Loucy (cell line): ENCODE measurements at regions not wholly inside any gene's neighbourhood (a gene's known extent, or its start where the extent isn't known, plus 50 kb on each side); places are given as distances from the start of the nearest gene placed in this dataset.

Experiments
- EZH2phosphoT487 ChIP-seq: fragments of 200-600 bp; IDR thresholded peaks from 2 replicates; pipeline ENCODE4 v1.6.1; 2018; ENCODE audit warnings: antibody characterized with exemption, mild to moderate bottlenecking, moderate library complexity, borderline replicate concordance
- TF ChIP-seq, protein P1 (sequence below): fragments of 200-600 bp; sonication (generic); conservative IDR thresholded peaks from 2 replicates; pipeline ENCODE4 v1.5.1; 2014; ENCODE audit warnings: mild to moderate bottlenecking, antibody characterized with exemption, low read length

DNA sequence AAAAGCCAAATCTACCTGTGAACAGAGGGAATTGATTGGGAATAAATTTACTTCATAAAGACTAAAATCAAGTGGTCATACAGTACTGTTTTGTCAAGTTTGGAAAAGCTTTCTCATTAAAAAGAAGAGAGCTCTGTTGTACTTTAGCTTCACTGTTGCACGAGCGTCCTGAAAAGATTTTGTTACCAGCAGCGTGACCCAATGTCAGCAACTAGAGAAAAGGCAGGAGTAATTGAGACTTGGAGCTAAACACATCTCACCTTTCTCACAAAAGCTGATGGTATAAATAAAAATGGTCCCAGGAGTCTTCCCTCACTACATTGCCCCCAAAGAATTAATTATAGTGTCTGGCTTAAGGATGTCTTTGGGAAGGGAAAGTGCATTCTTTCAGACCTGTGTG is 613.7 kb downstream of the OLFM4 start:
- TF ChIP-seq, protein P1, sequence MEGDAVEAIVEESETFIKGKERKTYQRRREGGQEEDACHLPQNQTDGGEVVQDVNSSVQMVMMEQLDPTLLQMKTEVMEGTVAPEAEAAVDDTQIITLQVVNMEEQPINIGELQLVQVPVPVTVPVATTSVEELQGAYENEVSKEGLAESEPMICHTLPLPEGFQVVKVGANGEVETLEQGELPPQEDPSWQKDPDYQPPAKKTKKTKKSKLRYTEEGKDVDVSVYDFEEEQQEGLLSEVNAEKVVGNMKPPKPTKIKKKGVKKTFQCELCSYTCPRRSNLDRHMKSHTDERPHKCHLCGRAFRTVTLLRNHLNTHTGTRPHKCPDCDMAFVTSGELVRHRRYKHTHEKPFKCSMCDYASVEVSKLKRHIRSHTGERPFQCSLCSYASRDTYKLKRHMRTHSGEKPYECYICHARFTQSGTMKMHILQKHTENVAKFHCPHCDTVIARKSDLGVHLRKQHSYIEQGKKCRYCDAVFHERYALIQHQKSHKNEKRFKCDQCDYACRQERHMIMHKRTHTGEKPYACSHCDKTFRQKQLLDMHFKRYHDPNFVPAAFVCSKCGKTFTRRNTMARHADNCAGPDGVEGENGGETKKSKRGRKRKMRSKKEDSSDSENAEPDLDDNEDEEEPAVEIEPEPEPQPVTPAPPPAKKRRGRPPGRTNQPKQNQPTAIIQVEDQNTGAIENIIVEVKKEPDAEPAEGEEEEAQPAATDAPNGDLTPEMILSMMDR, result no peak
- no peak for TF ChIP-seq EZH2phosphoT487
